Bronchial epithelial cell (primary cell): ENCODE measurements at regions not wholly inside any gene's neighbourhood (a gene's known extent, or its start where the extent isn't known, plus 50 kb on each side); places are given as distances from the start of the nearest gene placed in this dataset.
A peak's percentile ranks its signal among the peaks of the same experiment; 100 is the strongest.

Experiments
- DNase-seq: peaks from one replicate; pipeline ENCODE4 v3.0.0-alpha.2; 2010; ENCODE audit warnings: low read depth
- FAIRE-seq: peaks from 2 replicates; lab custom pipeline; 2011; peaks lifted over from hg19 to GRCh38; lab: Jason Lieb, UNC
- H3K27me3 ChIP-seq: 2 replicates; pipeline ENCODE4 v1.5.1; 2011; ENCODE audit warnings: low read length; ENCODE audit not compliant: control insufficient read depth, insufficient read depth
- H3K36me3 ChIP-seq: 2 replicates; pipeline ENCODE4 v1.5.1; 2011; ENCODE audit warnings: low read length; ENCODE audit not compliant: control insufficient read depth, insufficient read depth
- H3K4me3 ChIP-seq: 2 replicates; pipeline ENCODE4 v1.5.1; 2011; ENCODE audit warnings: mild to moderate bottlenecking, low read depth, low read length, control low read depth
- TF ChIP-seq, protein P1 (sequence below): IDR thresholded peaks from 2 replicates; pipeline ENCODE4 v1.5.1; 2011; ENCODE audit warnings: mild to moderate bottlenecking, moderate library complexity, low read length, control low read depth, inconsistent platforms; ENCODE audit not compliant: insufficient read depth, severe bottlenecking

DNA sequence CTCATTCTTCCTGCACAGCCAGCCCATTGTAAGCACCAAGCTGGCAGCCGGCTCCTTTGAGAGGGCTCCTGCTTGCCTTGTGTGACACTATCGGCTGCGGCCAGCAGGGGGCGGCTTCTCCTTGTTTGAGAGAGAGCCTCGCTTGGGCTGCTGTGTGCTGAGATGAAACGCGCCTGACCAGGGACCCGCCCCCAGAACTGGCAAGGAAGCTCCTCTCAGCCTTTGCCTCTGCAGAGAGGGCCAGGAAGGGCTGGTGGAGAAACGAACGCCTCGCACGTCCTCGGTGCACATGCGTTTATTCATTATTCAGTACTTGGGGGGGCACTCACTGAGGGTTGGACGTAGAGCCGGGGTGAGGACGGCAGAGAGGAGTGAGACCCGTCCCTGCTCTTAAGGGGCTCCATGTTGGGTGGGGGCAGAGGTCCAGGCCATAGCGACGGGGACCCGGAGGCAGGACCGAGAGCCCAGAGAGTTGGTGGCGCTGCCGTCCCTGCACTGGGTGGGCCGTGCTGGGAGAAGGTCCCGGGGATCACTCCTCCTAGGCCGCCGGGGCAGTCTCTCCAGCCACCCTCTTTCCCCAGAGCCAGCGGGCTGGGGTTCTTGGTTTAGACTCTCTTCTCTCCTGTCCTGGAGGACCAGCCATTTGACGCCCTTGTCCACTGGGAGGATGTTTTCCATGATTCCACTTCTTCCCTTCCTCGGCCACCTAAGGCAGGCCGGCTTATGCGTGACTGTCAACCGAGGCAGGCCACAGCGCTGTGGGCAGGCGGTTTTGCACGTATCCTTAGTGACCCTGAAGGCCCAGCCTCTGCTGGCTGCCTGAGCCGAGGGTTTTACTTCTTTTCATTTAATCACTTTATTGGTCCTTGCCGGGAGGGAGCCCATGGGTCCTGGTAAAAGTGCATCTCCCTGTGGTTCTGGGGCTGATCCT, 174.5 kb downstream of the KATNAL1 start:
- DNase-seq (peak; percentile 68), FAIRE-seq (no peak)
- Histone ChIP-seq H3K27me3 (no peaks in the 10 kb centered on the region), H3K4me3 (no peak overlapping the region), H3K36me3 (no peaks in the 10 kb centered on the region)
- TF ChIP-seq, protein P1, sequence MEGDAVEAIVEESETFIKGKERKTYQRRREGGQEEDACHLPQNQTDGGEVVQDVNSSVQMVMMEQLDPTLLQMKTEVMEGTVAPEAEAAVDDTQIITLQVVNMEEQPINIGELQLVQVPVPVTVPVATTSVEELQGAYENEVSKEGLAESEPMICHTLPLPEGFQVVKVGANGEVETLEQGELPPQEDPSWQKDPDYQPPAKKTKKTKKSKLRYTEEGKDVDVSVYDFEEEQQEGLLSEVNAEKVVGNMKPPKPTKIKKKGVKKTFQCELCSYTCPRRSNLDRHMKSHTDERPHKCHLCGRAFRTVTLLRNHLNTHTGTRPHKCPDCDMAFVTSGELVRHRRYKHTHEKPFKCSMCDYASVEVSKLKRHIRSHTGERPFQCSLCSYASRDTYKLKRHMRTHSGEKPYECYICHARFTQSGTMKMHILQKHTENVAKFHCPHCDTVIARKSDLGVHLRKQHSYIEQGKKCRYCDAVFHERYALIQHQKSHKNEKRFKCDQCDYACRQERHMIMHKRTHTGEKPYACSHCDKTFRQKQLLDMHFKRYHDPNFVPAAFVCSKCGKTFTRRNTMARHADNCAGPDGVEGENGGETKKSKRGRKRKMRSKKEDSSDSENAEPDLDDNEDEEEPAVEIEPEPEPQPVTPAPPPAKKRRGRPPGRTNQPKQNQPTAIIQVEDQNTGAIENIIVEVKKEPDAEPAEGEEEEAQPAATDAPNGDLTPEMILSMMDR = peak; percentile 94

DNA sequence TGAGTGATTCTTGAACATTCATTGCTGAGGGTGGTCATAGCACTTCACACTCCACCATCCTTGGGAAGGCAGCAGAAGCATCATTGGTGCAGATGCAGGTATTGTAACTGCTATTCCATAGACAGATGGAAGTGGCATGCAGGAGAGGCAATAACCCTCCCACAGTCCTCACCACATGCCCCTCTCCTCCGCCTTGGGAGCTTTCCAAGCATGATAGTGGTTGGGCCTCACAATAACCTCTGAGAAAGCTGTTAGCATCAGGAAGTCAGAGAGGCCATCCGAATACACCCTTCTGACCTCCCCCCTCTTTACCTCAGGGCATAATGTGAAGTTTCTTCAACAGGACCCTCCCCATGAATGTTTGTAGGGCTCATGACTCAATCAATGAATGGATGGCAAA, 177.9 kb downstream of the KATNAL1 start:
- DNase-seq = no peak
- no peak for FAIRE-seq
- Histone ChIP-seq H3K36me3 (no peaks in the 10 kb centered on the region), H3K27me3 (no peaks in the 10 kb centered on the region), H3K4me3 (no peak overlapping the region)
- TF ChIP-seq, protein P1 = no peak

GRCh38 chr13:30128591-30128990, 178.8 kb downstream of the KATNAL1 start:
- no peaks in the 10 kb centered on the region for H3K36me3 ChIP-seq
- no peak for FAIRE-seq

GRCh38 chr13:30128095-30128494, 179.3 kb downstream of the KATNAL1 start:
- Histone ChIP-seq H3K27me3 (no peaks in the 10 kb centered on the region), H3K4me3 (no peak overlapping the region), H3K36me3 (no peaks in the 10 kb centered on the region)
- FAIRE-seq = no peak
- TF ChIP-seq, protein P1 = no peak
- DNase-seq = no peak

More at GRCh38 chr13:30128591-30128990, 178.8 kb downstream of the KATNAL1 start:
- TF ChIP-seq, protein P1 = no peak
- Histone ChIP-seq H3K27me3 (no peaks in the 10 kb centered on the region), H3K4me3 (no peak overlapping the region)
- no peak for DNase-seq

DNA sequence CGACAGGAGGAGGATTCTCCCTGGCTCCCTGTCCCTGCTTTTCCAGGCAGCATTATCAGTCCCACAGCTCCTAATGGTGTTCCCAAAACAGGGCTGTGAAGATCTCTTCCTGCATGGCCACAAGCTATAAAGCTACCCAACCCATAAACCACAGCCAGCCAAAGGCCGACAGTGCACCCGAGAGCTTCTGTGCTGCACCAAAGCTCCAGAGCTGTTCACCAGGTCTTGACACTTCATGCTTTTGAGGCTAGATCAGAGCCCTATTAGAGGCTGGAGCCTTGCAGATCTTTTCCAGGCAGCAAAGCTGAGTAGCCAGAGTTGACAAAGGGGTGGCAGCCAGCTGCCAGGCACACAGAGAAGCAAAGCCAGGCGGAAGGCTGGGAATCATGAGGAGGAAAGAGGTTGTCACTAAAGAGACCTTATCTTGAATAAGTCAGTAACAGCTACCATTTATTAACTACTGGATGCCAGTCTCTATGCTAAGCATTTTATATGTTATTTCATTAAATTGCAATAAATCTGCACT, 180.4 kb downstream of the KATNAL1 start:
- TF ChIP-seq, protein P1 = no peak
- H3K4me3 ChIP-seq = no peak overlapping the region
- H3K36me3 ChIP-seq = no peaks in the 10 kb centered on the region
- FAIRE-seq (no peak), DNase-seq (no peak)
- H3K27me3 ChIP-seq = no peaks in the 10 kb centered on the region
